Smooth muscle cell (in vitro differentiated cells): ENCODE measurements at regions not wholly inside any gene's neighbourhood (a gene's known extent, or its start where the extent isn't known, plus 50 kb on each side); places are given as distances from the start of the nearest gene placed in this dataset.

Experiments used
- DNase-seq: peaks from one replicate; lab custom pipeline; 2025; ENCODE audit not compliant: unreplicated experiment; lab: John Stamatoyannopoulos, UW
- H2AFZ ChIP-seq: fragments of 200-600 bp; sonication (generic); 2 replicates; pipeline ENCODE4 v1.6.0; 2016; ENCODE audit warnings: antibody characterized with exemption, low read depth, mild to moderate bottlenecking
- H3F3A ChIP-seq: fragments of 200-600 bp; sonication (generic); 2 replicates; pipeline ENCODE4 v1.6.0; 2017; ENCODE audit warnings: antibody characterized with exemption, low read depth
- H3K27ac ChIP-seq: fragments of 200-600 bp; sonication (generic); 2 replicates; pipeline ENCODE4 v1.5.1; 2016; ENCODE audit warnings: low read depth, mild to moderate bottlenecking
- H3K27me3 ChIP-seq: fragments of 200-600 bp; sonication (generic); 2 replicates; pipeline ENCODE4 v1.6.1; 2016; ENCODE audit warnings: low read depth, mild to moderate bottlenecking
- H3K36me3 ChIP-seq: fragments of 200-600 bp; sonication (generic); 2 replicates; pipeline ENCODE4 v1.5.1; 2016; ENCODE audit warnings: low read depth
- H3K4me1 ChIP-seq: fragments of 200-600 bp; sonication (generic); 2 replicates; pipeline ENCODE4 v1.5.1; 2016; ENCODE audit warnings: low read depth
- H3K4me2 ChIP-seq: fragments of 200-600 bp; sonication (generic); 2 replicates; pipeline ENCODE4 v1.6.0; 2016; ENCODE audit warnings: mild to moderate bottlenecking
- H3K4me3 ChIP-seq: fragments of 200-600 bp; sonication (generic); 2 replicates; pipeline ENCODE4 v1.5.1; 2016; ENCODE audit warnings: mild to moderate bottlenecking
- H3K79me2 ChIP-seq: fragments of 200-600 bp; sonication (generic); 2 replicates; pipeline ENCODE4 v1.6.0; 2016; ENCODE audit warnings: low read depth, mild to moderate bottlenecking
- H3K9ac ChIP-seq: fragments of 200-600 bp; sonication (generic); 2 replicates; pipeline ENCODE4 v1.6.0; 2016; ENCODE audit warnings: low read depth
- H3K9me3 ChIP-seq: fragments of 200-600 bp; sonication (generic); replicated peaks from 2 replicates; pipeline ENCODE4 v1.5.1; 2016; ENCODE audit warnings: low read depth
- H4K20me1 ChIP-seq: fragments of 200-600 bp; sonication (generic); 2 replicates; pipeline ENCODE4 v1.6.0; 2016; ENCODE audit warnings: low read depth
- WGBS: methylation state at CpG from one replicate; pipeline ENCODE4 v1.1.7; 2016; ENCODE audit warnings: low lambda C conversion rate; 5-methylcytosine and 5-hydroxymethylcytosine counted together
- TF ChIP-seq, protein P1 (sequence below): fragments of 200-600 bp; sonication (generic); IDR thresholded peaks from 2 replicates; pipeline ENCODE4 v1.5.1; 2017; ENCODE audit warnings: borderline replicate concordance, mild to moderate bottlenecking, antibody characterized with exemption; ENCODE audit not compliant: insufficient read depth, poor library complexity, severe bottlenecking

- H3K4me1 ChIP-seq, result peaks cover 5% of the 10 kb centered on the region
- no peak for DNase-seq
- H3K36me3 ChIP-seq, result no peaks in the 10 kb centered on the region
- TF ChIP-seq, protein P1, sequence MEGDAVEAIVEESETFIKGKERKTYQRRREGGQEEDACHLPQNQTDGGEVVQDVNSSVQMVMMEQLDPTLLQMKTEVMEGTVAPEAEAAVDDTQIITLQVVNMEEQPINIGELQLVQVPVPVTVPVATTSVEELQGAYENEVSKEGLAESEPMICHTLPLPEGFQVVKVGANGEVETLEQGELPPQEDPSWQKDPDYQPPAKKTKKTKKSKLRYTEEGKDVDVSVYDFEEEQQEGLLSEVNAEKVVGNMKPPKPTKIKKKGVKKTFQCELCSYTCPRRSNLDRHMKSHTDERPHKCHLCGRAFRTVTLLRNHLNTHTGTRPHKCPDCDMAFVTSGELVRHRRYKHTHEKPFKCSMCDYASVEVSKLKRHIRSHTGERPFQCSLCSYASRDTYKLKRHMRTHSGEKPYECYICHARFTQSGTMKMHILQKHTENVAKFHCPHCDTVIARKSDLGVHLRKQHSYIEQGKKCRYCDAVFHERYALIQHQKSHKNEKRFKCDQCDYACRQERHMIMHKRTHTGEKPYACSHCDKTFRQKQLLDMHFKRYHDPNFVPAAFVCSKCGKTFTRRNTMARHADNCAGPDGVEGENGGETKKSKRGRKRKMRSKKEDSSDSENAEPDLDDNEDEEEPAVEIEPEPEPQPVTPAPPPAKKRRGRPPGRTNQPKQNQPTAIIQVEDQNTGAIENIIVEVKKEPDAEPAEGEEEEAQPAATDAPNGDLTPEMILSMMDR, result no peak
- no peak overlapping the region for H3K9ac ChIP-seq
- no peaks in the 10 kb centered on the region for H4K20me1 ChIP-seq
- H3K27me3 ChIP-seq, result no peaks in the 10 kb centered on the region
- no peak overlapping the region for H3K4me3 ChIP-seq
- no peak overlapping the region for H2AFZ ChIP-seq
- WGBS, result 83% methylated on average over 5 of the region's 5 CpGs
- H3K79me2 ChIP-seq, result no peaks in the 10 kb centered on the region
- H3K9me3 ChIP-seq, result no peaks in the 10 kb centered on the region
- no peaks in the 10 kb centered on the region for H3F3A ChIP-seq
- no peak overlapping the region for H3K4me2 ChIP-seq
- H3K27ac ChIP-seq, result no peak overlapping the region
Measured at GRCh38 chr4:189083769-189084168, 856.9 kb upstream of the FRG1 start.

DNA sequence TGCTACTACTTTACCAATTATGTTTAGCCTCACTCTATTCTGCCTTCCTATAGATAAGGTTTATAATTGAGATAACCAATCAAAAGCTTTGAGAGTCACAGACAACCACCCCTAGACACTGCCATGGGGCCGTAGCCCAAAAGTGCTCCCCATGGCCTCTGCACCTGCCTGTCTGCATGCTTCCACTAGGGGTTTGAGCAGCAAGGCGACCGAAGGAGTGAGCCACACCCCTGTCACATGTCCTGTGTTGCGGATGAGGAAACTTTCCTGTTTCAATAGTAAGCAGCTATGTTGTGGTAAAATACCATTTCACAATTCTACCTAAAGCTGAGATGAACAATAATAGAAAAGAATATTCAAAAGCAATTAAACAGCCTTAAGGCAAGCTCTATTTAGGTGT lies 856.0 kb upstream of the FRG1 start:
- Histone ChIP-seq H3K9ac (no peak overlapping the region), H3K36me3 (no peaks in the 10 kb centered on the region), H3K9me3 (no peaks in the 10 kb centered on the region), H3K4me1 (peaks cover 5% of the 10 kb centered on the region), H2AFZ (no peak overlapping the region), H3K4me2 (no peak overlapping the region), H3K27ac (no peak overlapping the region), H4K20me1 (no peaks in the 10 kb centered on the region), H3F3A (no peaks in the 10 kb centered on the region), H3K4me3 (no peak overlapping the region), H3K79me2 (no peaks in the 10 kb centered on the region), H3K27me3 (no peaks in the 10 kb centered on the region)
- no peak for DNase-seq
- TF ChIP-seq, protein P1, result no peak
- 84% methylated on average over 4 of the region's 4 CpGs for WGBS

GRCh38 chr4:189087971-189088370 lies 852.7 kb upstream of the FRG1 start:
- DNase-seq, result no peak
- Histone ChIP-seq H2AFZ (no peak overlapping the region), H3K79me2 (no peaks in the 10 kb centered on the region), H3K9me3 (no peaks in the 10 kb centered on the region), H4K20me1 (no peaks in the 10 kb centered on the region), H3K4me3 (no peak overlapping the region), H3K36me3 (no peaks in the 10 kb centered on the region), H3K4me2 (no peak overlapping the region), H3K27me3 (no peaks in the 10 kb centered on the region), H3K27ac (no peak overlapping the region), H3K4me1 (peaks cover 5% of the 10 kb centered on the region), H3F3A (no peaks in the 10 kb centered on the region), H3K9ac (no peak overlapping the region)
- TF ChIP-seq, protein P1, result no peak
- WGBS, result 84% methylated on average over 2 of the region's 2 CpGs

- H3K27me3 ChIP-seq, result no peaks in the 10 kb centered on the region
- DNase-seq, result no peak
- no peaks in the 10 kb centered on the region for H3K79me2 ChIP-seq
- 80% methylated on average over 5 of the region's 5 CpGs for WGBS
- H3K4me2 ChIP-seq, result no peak overlapping the region
- H3K9me3 ChIP-seq, result no peaks in the 10 kb centered on the region
- H2AFZ ChIP-seq, result no peak overlapping the region
- no peaks in the 10 kb centered on the region for H3K36me3 ChIP-seq
- H3F3A ChIP-seq, result no peaks in the 10 kb centered on the region
- no peak overlapping the region for H3K4me3 ChIP-seq
- TF ChIP-seq, protein P1, result no peak
- no peak overlapping the region for H3K27ac ChIP-seq
- H3K4me1 ChIP-seq, result peaks cover 5% of the 10 kb centered on the region
- no peaks in the 10 kb centered on the region for H4K20me1 ChIP-seq
- no peak overlapping the region for H3K9ac ChIP-seq
Measured at GRCh38 chr4:189088780-189089179, 851.9 kb upstream of the FRG1 start.
